Sigmoid colon (tissue), 6 donors: ENCODE measurements at regions not wholly inside any gene's neighbourhood (a gene's known extent, or its start where the extent isn't known, plus 50 kb on each side); places are given as distances from the start of the nearest gene placed in this dataset.

Source experiments
- DNase-seq: peaks from one replicate; pipeline ENCODE4 v3.0.0-alpha.2; 2019
- H3K27ac ChIP-seq, 4 donors: fragments of 200-600 bp; sonication (generic); one replicate each; pipeline ENCODE4 v1.5.1; 2016 to 2019; ENCODE audit warnings: mild to moderate bottlenecking in 1 of 4
- H3K27me3 ChIP-seq, 3 donors: fragments of 200-600 bp; sonication (generic); one replicate each; pipeline ENCODE4 v1.5.1; 2019; ENCODE audit warnings: mild to moderate bottlenecking in 1 of 3
- H3K36me3 ChIP-seq, 4 donors: fragments of 200-600 bp; sonication (generic); one replicate each; pipeline ENCODE4 v1.5.1; 2016 to 2019
- H3K4me1 ChIP-seq, 4 donors: fragments of 200-600 bp; sonication (generic); one replicate each; pipeline ENCODE4 v1.5.1; 2017 to 2019
- H3K4me3 ChIP-seq, 4 donors: fragments of 200-600 bp; sonication (generic); one replicate each; pipeline ENCODE4 v1.5.1; 2017 to 2019; ENCODE audit warnings: mild to moderate bottlenecking in 2 of 4, moderate library complexity in 1 of 4
- H3K9me3 ChIP-seq, 4 donors: fragments of 200-600 bp in 3 of 4; sonication (generic) in 3 of 4; one replicate each; pipeline versions ENCODE4 v1.5.1 to v1.6.1; 2013 to 2019
- CTCF ChIP-seq, 4 experiments: fragments of 450-650 bp in 3 of 4; fragments of 200-600 bp in 1 of 4; IDR thresholded peaks; one replicate each; pipeline ENCODE4 v1.5.1; 2016 to 2019; ENCODE audit warnings: antibody characterized with exemption in 4 of 4, mild to moderate bottlenecking in 3 of 4, moderate library complexity in 2 of 4
- EP300 ChIP-seq, 4 donors: sonication (generic); formaldehyde crosslinking; IDR thresholded peaks; one replicate each; pipeline ENCODE4 v1.6.1; 2017; ENCODE audit warnings: antibody characterized with exemption in 4 of 4
- POLR2A ChIP-seq, 2 donors: fragments of 450-650 bp; IDR thresholded peaks; one replicate each; pipeline ENCODE4 v1.6.1; 2016; ENCODE audit warnings: antibody characterized with exemption in 2 of 2, mild to moderate bottlenecking in 2 of 2, moderate library complexity in 2 of 2
- POLR2AphosphoS5 ChIP-seq, 4 donors: sonication (generic); formaldehyde crosslinking; IDR thresholded peaks; one replicate each; pipeline ENCODE4 v1.6.1; 2017; ENCODE audit warnings: antibody characterized with exemption in 4 of 4
- WGBS, 2 donors: extraction: QIAGEN DNeasy Blood & Tissue Kit; methylation state at CpG; one replicate each; pipeline ENCODE4 v1.1.7; 2013; 5-methylcytosine and 5-hydroxymethylcytosine counted together
- intact Hi-C: fragments of 100-400 bp; cut with DNase I; formaldehyde crosslinking; loops from one replicate; pipeline ENCODE4 v1.15.1; 2023
- donor health status: healthy with polysubstance abuse.
- donor health status: healthy.

- no peaks in the 10 kb centered on the region for H3K27me3 ChIP-seq
- no peaks in the 10 kb centered on the region for H3K36me3 ChIP-seq
- 70 to 75% methylated on average over 12 of the region's 12 CpGs for WGBS, 2 donors
- no peak overlapping the region for H3K27ac ChIP-seq
- intact Hi-C loops = no loop called here
- peaks cover 0 to 13% (median 3%) of the 10 kb centered on the region in 4 donors for H3K4me1 ChIP-seq
- no peaks in the 10 kb centered on the region for H3K9me3 ChIP-seq
- no peak overlapping the region for H3K4me3 ChIP-seq
- TF ChIP-seq POLR2A (IDR thresholded peaks at IDR 0.05) (no peak), EP300 (IDR thresholded peaks at IDR 0.05) (no peak), POLR2AphosphoS5 (IDR thresholded peaks at IDR 0.05) (no peak), CTCF (IDR thresholded peaks at IDR 0.05) (no peak)
- DNase-seq = no peak
Measured at GRCh38 chr6:3526962-3527650, 70.3 kb upstream of the SLC22A23 start.

GRCh38 chr6:3525915-3526314 lies 69.1 kb upstream of the SLC22A23 start:
- intact Hi-C loops = no loop called here
- Histone ChIP-seq H3K4me3 (no peak overlapping the region), H3K27ac (no peak overlapping the region), H3K4me1 (peaks cover 0 to 13% (median 3%) of the 10 kb centered on the region in 4 donors), H3K27me3 (no peaks in the 10 kb centered on the region), H3K36me3 (no peaks in the 10 kb centered on the region), H3K9me3 (no peaks in the 10 kb centered on the region)
- DNase-seq = no peak
- TF ChIP-seq EP300 (IDR thresholded peaks at IDR 0.05) (no peak), CTCF (IDR thresholded peaks at IDR 0.05) (no peak), POLR2A (IDR thresholded peaks at IDR 0.05) (no peak), POLR2AphosphoS5 (IDR thresholded peaks at IDR 0.05) (no peak)
- 90 to 92% methylated on average over 6 of the region's 6 CpGs for WGBS, 2 donors

GRCh38 chr6:3524456-3524855 lies 67.6 kb upstream of the SLC22A23 start:
- intact Hi-C loops = no loop called here
- WGBS, 2 donors = 89 to 91% methylated on average over 2 of the region's 2 CpGs

GRCh38 chr6:3523966-3524365 lies 67.1 kb upstream of the SLC22A23 start:
- no peaks in the 10 kb centered on the region for H3K9me3 ChIP-seq
- H3K36me3 ChIP-seq = no peaks in the 10 kb centered on the region
- H3K4me3 ChIP-seq = no peak overlapping the region
- WGBS, 2 donors = 88 to 89% methylated on average over 7 of the region's 7 CpGs
- no peak for DNase-seq
- TF ChIP-seq POLR2AphosphoS5 (IDR thresholded peaks at IDR 0.05) (no peak), EP300 (IDR thresholded peaks at IDR 0.05) (no peak), CTCF (IDR thresholded peaks at IDR 0.05) (no peak)
- intact Hi-C loops = no loop called here
- H3K4me1 ChIP-seq = peaks cover 0 to 16% (median 5%) of the 10 kb centered on the region in 4 donors
- no peak overlapping the region for H3K27ac ChIP-seq
- H3K27me3 ChIP-seq = no peaks in the 10 kb centered on the region

More at GRCh38 chr6:3524456-3524855, 67.6 kb upstream of the SLC22A23 start:
- no peak overlapping the region for H3K4me3 ChIP-seq
- no peaks in the 10 kb centered on the region for H3K27me3 ChIP-seq
- H3K4me1 ChIP-seq = peaks cover 0 to 13% (median 3%) of the 10 kb centered on the region in 4 donors
- H3K9me3 ChIP-seq = no peaks in the 10 kb centered on the region
- H3K27ac ChIP-seq = no peak overlapping the region
- no peak for TF ChIP-seq POLR2AphosphoS5 (IDR thresholded peaks at IDR 0.05)
- TF ChIP-seq CTCF (IDR thresholded peaks at IDR 0.05) = no peak
- TF ChIP-seq EP300 (IDR thresholded peaks at IDR 0.05) = no peak
- no peak for TF ChIP-seq POLR2A (IDR thresholded peaks at IDR 0.05)
- no peaks in the 10 kb centered on the region for H3K36me3 ChIP-seq
- no peak for DNase-seq

GRCh38 chr6:3523271-3523670 lies 66.4 kb upstream of the SLC22A23 start:
- DNase-seq = no peak
- no peak for TF ChIP-seq EP300 (IDR thresholded peaks at IDR 0.05)
- no peak for TF ChIP-seq POLR2AphosphoS5 (IDR thresholded peaks at IDR 0.05)
- TF ChIP-seq CTCF (IDR thresholded peaks at IDR 0.05) = no peak
- TF ChIP-seq POLR2A (IDR thresholded peaks at IDR 0.05) = no peak
- Histone ChIP-seq H3K4me3 (no peak overlapping the region), H3K27me3 (no peaks in the 10 kb centered on the region), H3K9me3 (no peaks in the 10 kb centered on the region), H3K27ac (no peak overlapping the region), H3K4me1 (peaks cover 0 to 23% (median 12%) of the 10 kb centered on the region in 4 donors), H3K36me3 (no peaks in the 10 kb centered on the region)
- 35 to 69% methylated on average over 5 of the region's 5 CpGs for WGBS, 2 donors
- intact Hi-C loops = no loop called here
